Fibroblast of mammary gland (primary cell): ENCODE measurements at regions not wholly inside any gene's neighbourhood (a gene's known extent, or its start where the extent isn't known, plus 50 kb on each side); places are given as distances from the start of the nearest gene placed in this dataset.

Experiments used
- DNase-seq: peaks from one replicate; pipeline ENCODE4 v3.0.0-alpha.2; 2010; ENCODE audit warnings: low read depth
- H3K4me3 ChIP-seq: 2 replicates; pipeline ENCODE4 v1.5.1; 2011; ENCODE audit warnings: low read depth, mild to moderate bottlenecking, low read length, moderate library complexity; ENCODE audit not compliant: control insufficient read depth
- CTCF ChIP-seq: conservative IDR thresholded peaks from 2 replicates; pipeline ENCODE4 v1.5.1; 2011; ENCODE audit warnings: low read depth, low read length, inconsistent platforms; ENCODE audit not compliant: control insufficient read depth, insufficient read depth

GRCh38 chr10:36256948-36257356, 614.9 kb upstream of the FZD8 start:
- H3K4me3 ChIP-seq: no peak overlapping the region
- TF ChIP-seq CTCF: no peak
- peak; percentile 71 for DNase-seq

GRCh38 chr10:36256166-36256565, 614.1 kb upstream of the FZD8 start:
- DNase-seq: peak; percentile 51
- no peak overlapping the region for H3K4me3 ChIP-seq
- no peak for TF ChIP-seq CTCF

GRCh38 chr10:36254199-36254598, 612.1 kb upstream of the FZD8 start:
- TF ChIP-seq CTCF: no peak

GRCh38 chr10:36253731-36254130, 611.6 kb upstream of the FZD8 start:
- no peak for TF ChIP-seq CTCF
- DNase-seq: peak; percentile 47
- no peak overlapping the region for H3K4me3 ChIP-seq

More at GRCh38 chr10:36254199-36254598, 612.1 kb upstream of the FZD8 start:
- DNase-seq: peak; percentile 76
- no peak overlapping the region for H3K4me3 ChIP-seq

GRCh38 chr10:36251068-36251467, 609.0 kb upstream of the FZD8 start:
- no peak for DNase-seq
- TF ChIP-seq CTCF: no peak
- no peak overlapping the region for H3K4me3 ChIP-seq

- TF ChIP-seq CTCF: no peak
- H3K4me3 ChIP-seq: no peak overlapping the region
- DNase-seq: peak; percentile 48
Observed at GRCh38 chr10:36248304-36248981, 606.3 kb upstream of the FZD8 start.
